ENCODE measurements at regions not wholly inside any gene's neighbourhood (a gene's known extent, or its start where the extent isn't known, plus 50 kb on each side); places are given as distances from the start of the nearest gene placed in this dataset.

DNA sequence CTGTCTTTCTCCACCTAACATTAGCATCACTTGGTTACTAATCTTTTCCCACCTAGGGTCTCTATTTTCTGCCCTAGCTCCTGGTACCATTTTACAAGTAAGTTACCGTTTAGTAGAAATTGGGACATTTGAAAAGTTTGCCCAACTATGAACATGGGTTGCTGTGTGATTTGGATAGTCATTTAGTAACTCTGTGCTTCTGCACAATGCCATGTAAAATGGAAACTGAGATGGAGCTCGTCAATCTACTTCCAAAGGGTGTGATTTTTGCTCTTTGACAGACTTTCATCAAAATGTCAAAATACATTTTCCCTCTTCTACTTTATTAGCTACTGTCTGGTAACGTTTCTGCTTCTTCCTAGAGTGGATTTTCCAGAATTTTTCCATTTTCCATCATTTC is 381.5 kb upstream of the B3GALT2 start:
- no peak for DNase-seq (ENCODE audit: low spot score)

DNA sequence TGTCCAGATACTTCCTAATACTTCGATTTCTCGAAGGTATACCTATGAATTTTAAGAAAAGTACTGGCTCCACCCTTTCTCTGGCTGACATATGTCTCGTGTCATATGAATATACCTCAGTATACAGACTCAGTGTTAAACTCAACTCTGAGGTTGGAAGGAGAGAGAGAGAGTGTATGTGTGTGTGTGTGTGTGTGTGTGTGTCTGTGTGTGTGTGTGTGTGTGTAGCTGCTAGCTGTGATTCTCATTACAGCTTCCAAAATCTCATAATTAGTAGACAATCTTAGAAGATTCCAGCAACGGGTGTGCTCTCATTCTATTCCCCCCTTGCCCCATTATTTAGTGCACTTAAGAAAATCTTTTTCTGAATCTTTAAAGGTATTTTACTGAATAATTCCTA is 380.3 kb upstream of the B3GALT2 start:
- no peak for DNase-seq (ENCODE audit: low spot score)

- no peak for DNase-seq (ENCODE audit: low spot score)
Measured at GRCh38 chr1:193565971-193566577, 379.7 kb upstream of the B3GALT2 start.

GRCh38 chr1:193562121-193562520 is 375.7 kb upstream of the B3GALT2 start:
- DNase-seq (ENCODE audit: low spot score) = no peak

DNA sequence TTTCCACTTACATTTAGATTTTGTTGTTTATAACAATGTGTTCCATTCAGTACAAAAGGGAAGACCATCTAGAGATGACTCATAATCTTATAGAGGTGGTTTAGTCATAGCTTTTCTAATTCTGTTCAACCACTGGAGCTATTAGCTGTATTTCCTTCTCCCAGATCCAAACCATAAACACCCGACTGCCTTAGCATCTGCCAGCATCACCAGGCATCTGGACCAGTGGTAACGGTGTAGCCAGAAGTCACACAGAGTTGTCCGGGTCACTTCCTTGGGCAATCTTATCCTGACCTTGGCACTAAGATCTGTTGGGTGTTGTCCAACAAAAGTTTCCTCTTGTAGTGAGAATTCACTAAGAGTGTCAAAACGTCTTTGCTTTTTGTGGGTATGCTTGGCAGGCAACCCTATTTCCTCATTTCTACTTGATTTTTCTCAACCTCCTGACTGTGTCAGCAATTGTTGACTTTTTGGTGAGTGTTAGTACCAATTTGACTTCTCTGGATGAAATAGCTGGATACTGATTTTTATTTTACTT is 372.1 kb upstream of the B3GALT2 start:
- peak; percentile 98 for DNase-seq (ENCODE audit: low spot score)

DNA sequence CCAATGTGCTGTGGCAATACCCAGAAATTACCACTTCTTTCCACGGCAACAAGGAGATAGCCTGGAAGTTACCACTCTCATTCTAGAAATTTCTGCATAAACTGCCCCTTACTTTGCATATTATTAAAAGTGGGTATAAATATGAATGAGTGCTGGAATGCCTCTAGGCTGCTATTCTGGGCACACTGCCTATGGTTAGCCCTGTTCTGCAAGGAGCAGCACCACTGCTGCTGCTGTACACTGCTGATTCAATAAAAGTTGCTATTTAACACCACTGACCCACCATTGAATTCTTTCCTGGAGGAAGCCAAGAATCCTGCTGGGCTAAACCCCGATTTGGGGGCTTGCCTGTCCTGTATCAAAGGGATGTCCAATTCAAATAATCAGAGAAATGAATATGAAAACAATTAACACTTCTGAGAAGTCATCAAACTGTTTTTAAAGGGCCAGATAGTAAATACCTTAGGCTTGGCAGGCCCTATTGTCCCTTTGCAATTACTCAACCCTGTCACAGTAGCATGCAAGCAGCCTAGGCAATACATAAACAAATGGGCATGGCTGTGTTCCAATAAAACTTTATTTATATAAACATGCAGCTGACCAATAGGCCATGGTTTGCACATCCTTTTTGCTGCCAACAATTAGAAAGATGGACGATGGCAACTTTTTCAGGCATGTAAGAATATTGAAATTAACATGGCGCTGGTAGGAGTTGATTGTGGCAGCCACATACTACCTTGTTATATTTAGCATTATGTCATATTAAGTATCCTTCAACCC is 369.4 kb upstream of the B3GALT2 start:
- no peak for DNase-seq (ENCODE audit: low spot score)

DNA sequence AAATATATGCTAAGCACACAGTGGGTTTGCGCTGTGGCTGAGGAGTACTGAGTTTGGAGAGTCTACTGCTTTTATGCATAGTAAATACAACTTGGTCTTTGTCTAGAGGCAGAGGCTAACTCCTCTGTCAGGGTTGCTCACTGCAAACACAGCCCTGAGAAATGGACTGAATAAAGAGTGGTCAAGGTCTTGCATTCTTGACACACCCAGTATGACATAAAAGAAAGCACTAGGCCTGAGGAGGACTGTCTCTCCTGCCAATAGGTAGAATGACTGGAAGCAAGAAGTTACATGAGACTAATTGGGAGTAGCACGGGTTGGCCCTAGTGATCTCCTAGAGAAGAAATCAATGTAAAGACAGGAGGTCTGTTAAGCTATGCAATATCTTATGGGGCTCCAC is 367.2 kb upstream of the B3GALT2 start:
- DNase-seq (ENCODE audit: low spot score) = no peak

DNA sequence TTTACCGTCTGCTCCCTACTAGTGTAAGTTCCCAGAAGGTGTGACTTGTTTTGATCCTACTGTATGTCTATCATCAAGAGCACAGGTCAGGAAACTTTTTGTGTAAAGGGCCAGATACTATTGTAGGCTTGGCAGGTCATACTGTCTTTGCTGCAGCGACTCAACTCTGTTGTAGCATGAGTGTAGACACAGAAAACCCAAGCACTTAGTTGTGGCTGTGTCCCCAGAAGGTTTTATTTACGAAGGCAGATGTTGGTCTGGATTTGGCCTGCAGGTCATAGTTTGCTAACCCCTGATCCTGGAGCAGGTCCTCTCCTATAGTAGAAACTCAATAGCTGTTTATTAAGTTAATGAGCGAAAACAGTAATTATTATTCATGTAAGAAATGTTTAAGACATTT is 365.9 kb upstream of the B3GALT2 start:
- no peak for DNase-seq (ENCODE audit: low spot score)

GRCh38 chr1:193549081-193549480 is 362.7 kb upstream of the B3GALT2 start:
- no peak for DNase-seq (ENCODE audit: low spot score)

GRCh38 chr1:193545171-193545570 is 358.8 kb upstream of the B3GALT2 start:
- no peak for DNase-seq (ENCODE audit: low spot score)

GRCh38 chr1:193543259-193543658 is 356.8 kb upstream of the B3GALT2 start:
- DNase-seq (ENCODE audit: low spot score) = no peak

- no peak for DNase-seq (ENCODE audit: low spot score)
Measured at GRCh38 chr1:193542690-193543089, 356.3 kb upstream of the B3GALT2 start.

DNA sequence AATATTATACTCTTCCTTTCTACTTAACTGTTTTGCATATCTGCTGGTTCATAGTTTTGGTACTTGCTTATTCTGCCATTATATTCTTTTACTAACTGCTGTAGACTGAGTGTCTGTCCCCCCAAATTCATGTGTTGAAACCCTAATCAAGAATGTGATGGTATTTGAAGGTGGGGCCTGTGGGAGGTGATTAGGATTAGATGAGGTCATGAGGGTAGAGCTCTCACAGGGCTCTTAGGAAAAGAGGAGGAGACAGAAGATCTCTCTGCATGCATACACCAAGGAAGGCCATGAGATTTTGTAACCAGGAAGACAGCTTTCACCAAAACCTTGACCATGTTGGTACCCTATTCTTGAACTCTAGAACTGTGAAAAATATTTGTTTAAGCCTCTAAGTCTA is 354.1 kb upstream of the B3GALT2 start:
- no peak for DNase-seq (ENCODE audit: low spot score)

DNA sequence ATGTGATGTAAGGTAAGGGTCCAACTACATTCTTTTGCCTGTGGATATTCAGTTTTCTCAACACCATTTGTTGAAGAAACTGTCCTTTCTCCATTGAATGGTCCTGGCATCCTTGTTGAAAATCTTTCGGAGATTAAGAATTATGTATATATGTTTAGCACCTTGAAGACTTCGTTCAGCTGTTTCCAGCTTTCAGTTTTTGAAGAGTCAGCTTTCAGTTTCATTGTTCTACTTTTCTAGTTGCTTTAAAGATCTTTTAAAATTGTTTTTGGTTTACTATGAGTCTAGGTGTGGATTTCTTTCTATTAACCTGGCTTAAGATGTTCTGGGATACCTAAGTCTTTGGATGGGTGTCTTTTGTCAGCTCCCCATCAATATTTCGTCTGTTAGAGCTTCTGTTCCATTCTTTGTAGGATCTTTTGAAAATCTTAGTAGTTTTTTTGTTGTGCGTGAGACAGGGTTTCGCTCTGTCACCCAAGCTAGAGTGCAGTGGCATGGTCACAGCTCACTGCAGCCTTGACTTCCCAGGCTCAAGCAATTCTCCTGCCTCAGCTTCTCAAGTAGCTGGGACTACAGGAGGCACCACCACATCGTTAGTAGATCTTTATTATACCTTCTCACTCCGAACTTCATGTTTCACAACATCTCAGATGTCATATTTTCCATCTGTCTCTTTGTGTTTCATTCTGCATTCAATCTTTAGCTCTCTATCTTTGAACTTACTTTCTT is 353.5 kb upstream of the B3GALT2 start:
- DNase-seq (ENCODE audit: low spot score) = no peak

DNA sequence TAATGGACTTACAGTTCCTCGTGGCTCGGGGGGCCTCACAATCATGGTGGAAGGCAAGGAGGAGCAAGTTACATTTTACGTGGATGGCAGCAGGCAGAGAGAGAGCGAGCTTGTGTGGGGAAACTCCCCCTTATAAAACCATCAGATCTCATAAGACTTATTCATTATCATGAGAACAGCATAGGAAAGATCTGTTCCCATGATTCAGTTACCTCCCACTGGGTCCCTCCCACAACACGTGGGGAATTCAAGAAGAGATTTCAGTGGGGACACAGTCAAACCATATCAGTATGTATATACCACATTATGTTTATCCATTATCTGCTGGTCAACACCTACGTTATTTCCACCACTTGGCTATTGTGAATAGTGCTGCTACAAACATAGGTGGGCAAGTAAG is 352.3 kb upstream of the B3GALT2 start:
- no peak for DNase-seq (ENCODE audit: low spot score)

- no peak for DNase-seq (ENCODE audit: low spot score)
Measured at GRCh38 chr1:193538003-193538354, 351.6 kb upstream of the B3GALT2 start.

GRCh38 chr1:193537266-193538002 is 351.0 kb upstream of the B3GALT2 start:
- no peak for DNase-seq (ENCODE audit: low spot score)

- DNase-seq (ENCODE audit: low spot score) = no peak
Measured at GRCh38 chr1:193533853-193534252, 347.4 kb upstream of the B3GALT2 start.

- no peak for DNase-seq (ENCODE audit: low spot score)
Measured at GRCh38 chr1:193525917-193526710, 339.7 kb upstream of the B3GALT2 start.

- no peak for DNase-seq (ENCODE audit: low spot score)
Measured at GRCh38 chr1:193525411-193525810, 339.0 kb upstream of the B3GALT2 start.

GRCh38 chr1:193524616-193525015 is 338.2 kb upstream of the B3GALT2 start:
- no peak for DNase-seq (ENCODE audit: low spot score)
